ENCODE measurements at regions not wholly inside any gene's neighbourhood (a gene's known extent, or its start where the extent isn't known, plus 50 kb on each side); places are given as distances from the start of the nearest gene placed in this dataset.
"Not testable (repeated sequence)": the region's sequence is repeated elsewhere in the genome, so short reads cannot be mapped to it uniquely, and the experiment has no call there.

DNA sequence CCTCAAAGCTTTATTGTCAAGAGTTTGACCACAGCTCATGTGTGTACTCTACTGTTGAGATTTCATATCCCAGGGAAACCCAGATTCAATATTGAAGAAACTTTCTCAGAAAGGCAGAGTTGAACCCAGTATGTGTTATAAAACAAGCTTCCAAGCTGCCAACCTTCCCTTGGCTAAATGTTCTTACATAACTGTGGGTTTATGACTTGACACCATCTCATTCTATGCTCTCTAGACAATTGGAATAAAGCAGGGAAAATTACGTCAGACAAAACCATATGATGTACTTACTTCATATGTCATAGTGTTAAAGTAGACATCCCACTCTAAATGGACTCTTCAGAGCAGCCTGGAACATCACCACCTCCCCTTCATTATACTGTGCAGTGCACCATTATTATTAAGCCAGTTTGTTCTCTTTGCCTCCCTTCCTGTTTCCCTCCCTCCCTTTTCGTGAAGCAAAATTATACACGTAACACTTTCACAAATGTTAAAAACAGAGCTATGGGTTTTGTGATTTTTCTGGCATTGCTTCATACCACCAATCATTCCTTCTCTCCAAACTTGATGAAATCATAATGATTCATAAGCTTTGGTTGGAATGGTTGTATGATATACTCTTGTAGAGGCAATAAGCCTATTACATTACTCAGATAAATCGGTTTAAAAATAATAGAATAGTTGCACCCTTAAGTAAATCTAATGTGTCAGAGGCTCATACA is 507.2 kb downstream of the LTN1 start:
- DNase-seq (ENCODE audit: low spot score): no peak
- Histone ChIP-seq H3K27me3 (no peaks in the 10 kb centered on the region), H3K36me3 (no peaks in the 10 kb centered on the region), H3K4me1 (no peaks in the 10 kb centered on the region), H3K9me3 (no peaks in the 10 kb centered on the region), H3K4me3 (no peak overlapping the region), H3K27ac (no peak overlapping the region)
- TF ChIP-seq CTCF (IDR thresholded peaks at IDR 0.05): no peak

DNA sequence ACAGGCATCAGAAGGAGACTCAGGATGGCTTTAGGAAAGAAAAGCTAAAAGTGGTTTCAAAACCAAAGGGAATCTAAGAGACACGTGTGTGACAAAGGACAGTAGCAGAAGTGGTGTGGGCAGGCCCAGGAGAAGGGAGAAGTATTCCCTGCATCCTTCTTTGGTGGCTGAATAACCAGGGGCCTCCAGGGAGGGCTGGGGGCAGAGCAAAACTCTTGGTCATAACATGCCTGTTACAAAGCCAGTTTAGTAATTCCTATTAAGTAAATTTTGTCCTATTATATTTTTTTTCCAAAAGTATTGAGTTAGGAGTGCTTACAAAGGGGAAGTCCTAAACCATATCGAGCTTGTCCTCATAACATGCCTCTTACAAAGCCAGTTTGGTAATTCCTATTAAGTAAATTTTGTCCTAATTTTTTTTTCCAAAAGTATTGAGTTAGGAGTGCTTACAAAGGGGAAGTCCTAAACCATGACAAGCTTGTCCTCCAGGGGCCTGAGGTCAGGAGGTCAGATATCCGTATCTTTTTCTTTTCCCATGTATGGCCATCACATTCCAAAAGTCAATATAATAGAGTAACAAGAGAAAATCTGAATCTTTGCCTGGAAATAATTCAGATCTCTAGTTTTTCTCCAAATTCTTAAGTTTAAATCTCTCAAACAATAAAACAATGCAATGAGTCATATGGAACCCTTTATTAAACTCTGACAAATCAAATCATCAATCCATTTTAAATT is 509.2 kb downstream of the LTN1 start:
- Histone ChIP-seq H3K27me3 (no peaks in the 10 kb centered on the region), H3K36me3 (no peaks in the 10 kb centered on the region), H3K27ac (no peak overlapping the region), H3K4me3 (no peak overlapping the region), H3K4me1 (no peaks in the 10 kb centered on the region), H3K9me3 (no peaks in the 10 kb centered on the region)
- DNase-seq (ENCODE audit: low spot score): no peak
- no peak for TF ChIP-seq CTCF (IDR thresholded peaks at IDR 0.05)

GRCh38 chr21:28482657-28483056 is 510.0 kb downstream of the LTN1 start:
- no peak overlapping the region for H3K4me3 ChIP-seq
- no peaks in the 10 kb centered on the region for H3K36me3 ChIP-seq
- DNase-seq (ENCODE audit: low spot score): no peak
- H3K9me3 ChIP-seq: no peaks in the 10 kb centered on the region
- H3K27me3 ChIP-seq: no peaks in the 10 kb centered on the region
- no peak for TF ChIP-seq CTCF (IDR thresholded peaks at IDR 0.05)
- H3K27ac ChIP-seq: no peak overlapping the region
- no peaks in the 10 kb centered on the region for H3K4me1 ChIP-seq

GRCh38 chr21:28480470-28480869 is 512.2 kb downstream of the LTN1 start:
- no peak overlapping the region for H3K4me3 ChIP-seq
- no peaks in the 10 kb centered on the region for H3K27me3 ChIP-seq
- H3K27ac ChIP-seq: no peak overlapping the region
- H3K36me3 ChIP-seq: no peaks in the 10 kb centered on the region
- DNase-seq (ENCODE audit: low spot score): no peak
- H3K9me3 ChIP-seq: no peaks in the 10 kb centered on the region
- no peak for TF ChIP-seq CTCF (IDR thresholded peaks at IDR 0.05)
- H3K4me1 ChIP-seq: no peaks in the 10 kb centered on the region

- no peak overlapping the region for H3K27ac ChIP-seq
- TF ChIP-seq CTCF (IDR thresholded peaks at IDR 0.05): no peak
Observed at GRCh38 chr21:28473530-28474220, 519.0 kb downstream of the LTN1 start.

DNA sequence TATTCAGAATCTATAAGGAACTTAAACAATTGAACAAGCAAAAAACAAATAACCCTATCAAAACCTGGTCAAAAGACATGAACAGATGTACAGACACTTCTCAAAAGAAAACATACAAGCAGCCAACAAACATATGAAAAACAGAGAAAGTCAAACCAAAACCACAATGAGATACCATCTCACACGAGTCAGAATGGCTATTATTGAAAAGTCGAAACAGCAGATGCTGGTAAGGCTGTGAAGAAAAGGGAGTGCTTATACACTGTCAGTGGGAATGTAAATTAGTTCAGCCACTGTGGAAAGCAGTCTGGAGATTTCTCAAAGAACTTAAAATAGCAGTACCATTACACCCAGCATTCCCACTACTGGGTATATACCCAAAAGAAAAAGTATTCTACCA is 520.1 kb downstream of the LTN1 start:
- H3K4me3 ChIP-seq; H3K4me1 ChIP-seq; H3K9me3 ChIP-seq; H3K36me3 ChIP-seq; DNase-seq (ENCODE audit: low spot score); H3K27ac ChIP-seq; H3K27me3 ChIP-seq: not testable (repeated sequence)

More at GRCh38 chr21:28473530-28474220, 519.0 kb downstream of the LTN1 start:
- DNase-seq (ENCODE audit: low spot score): no peak
- Histone ChIP-seq H3K27me3 (no peaks in the 10 kb centered on the region), H3K4me1 (no peaks in the 10 kb centered on the region), H3K4me3 (no peak overlapping the region), H3K9me3 (no peaks in the 10 kb centered on the region), H3K36me3 (no peaks in the 10 kb centered on the region)
